GM23248 (cell line): ENCODE measurements at regions not wholly inside any gene's neighbourhood (a gene's known extent, or its start where the extent isn't known, plus 50 kb on each side); places are given as distances from the start of the nearest gene placed in this dataset.

Experiments used
- DNase-seq: peaks from one replicate; pipeline ENCODE4 v3.0.0-alpha.2; 2015
- H2AFZ ChIP-seq: fragments of 200-600 bp; sonication (generic); 2 replicates; pipeline ENCODE4 v1.6.1; 2016; ENCODE audit warnings: antibody characterized with exemption
- H3F3A ChIP-seq: fragments of 200-600 bp; sonication (generic); 2 replicates; pipeline ENCODE4 v1.6.1; 2016; ENCODE audit warnings: mild to moderate bottlenecking, antibody characterized with exemption, mixed run types; ENCODE audit not compliant: insufficient read depth
- H3K27ac ChIP-seq: fragments of 200-600 bp; sonication (generic); 2 replicates; pipeline ENCODE4 v1.5.1; 2016; ENCODE audit warnings: mild to moderate bottlenecking
- H3K27me3 ChIP-seq: fragments of 200-600 bp; sonication (generic); replicated peaks from 2 replicates; pipeline ENCODE4 v1.6.1; 2016; ENCODE audit warnings: mild to moderate bottlenecking; ENCODE audit not compliant: insufficient read depth
- H3K36me3 ChIP-seq: fragments of 200-600 bp; sonication (generic); 2 replicates; pipeline ENCODE4 v1.6.1; 2016; ENCODE audit warnings: low read depth, mild to moderate bottlenecking
- H3K4me1 ChIP-seq: fragments of 200-600 bp; sonication (generic); 2 replicates; pipeline ENCODE4 v1.6.1; 2016; ENCODE audit warnings: mild to moderate bottlenecking; ENCODE audit not compliant: insufficient read depth
- H3K4me2 ChIP-seq: fragments of 200-600 bp; sonication (generic); one replicate; pipeline ENCODE4 v1.6.1; 2016; ENCODE audit warnings: mild to moderate bottlenecking; ENCODE audit not compliant: unreplicated experiment
- H3K4me3 ChIP-seq: fragments of 200-600 bp; sonication (generic); 2 replicates; pipeline ENCODE4 v1.5.1; 2016; ENCODE audit warnings: mild to moderate bottlenecking
- H3K79me2 ChIP-seq: fragments of 200-600 bp; sonication (generic); 2 replicates; pipeline ENCODE4 v1.6.1; 2016; ENCODE audit warnings: mild to moderate bottlenecking; ENCODE audit not compliant: insufficient read depth
- H3K9ac ChIP-seq: fragments of 200-600 bp; sonication (generic); 2 replicates; pipeline ENCODE4 v1.6.1; 2016; ENCODE audit warnings: mild to moderate bottlenecking
- H3K9me2 ChIP-seq: fragments of 200-600 bp; sonication (generic); 2 replicates; pipeline ENCODE4 v1.6.1; 2016; ENCODE audit warnings: mixed run types, mild to moderate bottlenecking, moderate library complexity; ENCODE audit not compliant: insufficient read depth
- H3K9me3 ChIP-seq: fragments of 200-600 bp; sonication (generic); one replicate; pipeline ENCODE4 v1.6.1; 2017; ENCODE audit warnings: low read depth
- H4K20me1 ChIP-seq: fragments of 200-600 bp; sonication (generic); 2 replicates; pipeline ENCODE4 v1.6.0; 2016; ENCODE audit not compliant: insufficient read depth
- EZH2 ChIP-seq: fragments of 200-600 bp; sonication (generic); IDR thresholded peaks from 2 replicates; pipeline ENCODE4 v1.6.1; 2018; ENCODE audit warnings: antibody characterized with exemption, mild to moderate bottlenecking; ENCODE audit not compliant: insufficient read depth, poor library complexity, severe bottlenecking
- EZH2phosphoT487 ChIP-seq: fragments of 200-600 bp; sonication (generic); IDR thresholded peaks from 2 replicates; pipeline ENCODE4 v1.6.1; 2018; ENCODE audit warnings: antibody characterized with exemption, moderate library complexity, mild to moderate bottlenecking, low read depth; ENCODE audit not compliant: insufficient read depth
- WGBS, 2 experiments: methylation state at CpG; one replicate each; pipeline ENCODE4 v1.1.6; 2015 to 2017; ENCODE audit warnings: low lambda C conversion rate in 2 of 2, low coverage in 1 of 2; ENCODE audit errors: missing lambda C conversion rate in 2 of 2; 5-methylcytosine and 5-hydroxymethylcytosine counted together
- in situ Hi-C: fragments of 300-500 bp; cut with MboI; formaldehyde crosslinking; loops from 2 replicates; pipeline ENCODE4 v1.15.0; 2020

GRCh38 chr7:134374791-134375190 lies 58.1 kb upstream of the SLC35B4 start:
- Histone ChIP-seq H3K4me3 (no peak overlapping the region), H3K79me2 (no peaks in the 10 kb centered on the region), H3K4me2 (no peak overlapping the region), H3K27ac (no peak overlapping the region), H3K36me3 (no peaks in the 10 kb centered on the region), H2AFZ (no peak overlapping the region), H3K9me2 (no peaks in the 10 kb centered on the region), H3F3A (no peaks in the 10 kb centered on the region), H3K27me3 (no peaks in the 10 kb centered on the region), H3K4me1 (0 out of 2 replicates have a peak, but pooled peaks cover 3% of the 10 kb centered on the region), H3K9ac (no peak overlapping the region), H4K20me1 (no peaks in the 10 kb centered on the region), H3K9me3 (no peaks in the 10 kb centered on the region)
- TF ChIP-seq EZH2phosphoT487, result no peak
- no peak for TF ChIP-seq EZH2
- DNase-seq, result no peak
- WGBS, 2 experiments, result 71 to 81% methylated on average over 4 of the region's 4 CpGs
- in situ Hi-C loops, result no loop called here

- in situ Hi-C loops, result no loop called here
- DNase-seq, result no peak
- no peak overlapping the region for H3K4me2 ChIP-seq
- no peak for TF ChIP-seq EZH2phosphoT487
- TF ChIP-seq EZH2, result no peak
- H3K27me3 ChIP-seq, result no peaks in the 10 kb centered on the region
- H4K20me1 ChIP-seq, result no peaks in the 10 kb centered on the region
- no peak overlapping the region for H3K4me3 ChIP-seq
- H2AFZ ChIP-seq, result no peak overlapping the region
- H3K9me2 ChIP-seq, result no peaks in the 10 kb centered on the region
- no peaks in the 10 kb centered on the region for H3K79me2 ChIP-seq
- H3K9me3 ChIP-seq, result no peaks in the 10 kb centered on the region
- H3K9ac ChIP-seq, result no peak overlapping the region
- no peaks in the 10 kb centered on the region for H3K36me3 ChIP-seq
- no peaks in the 10 kb centered on the region for H3F3A ChIP-seq
- H3K4me1 ChIP-seq, result peaks cover 5% of the 10 kb centered on the region; the same call in 1 of the 2 replicates
- no peak overlapping the region for H3K27ac ChIP-seq
- 92 to 95% methylated on average over 1 of the region's 1 CpG for WGBS, 2 experiments
Observed at GRCh38 chr7:134374291-134374690, 57.6 kb upstream of the SLC35B4 start.

GRCh38 chr7:134372858-134373257 lies 56.1 kb upstream of the SLC35B4 start:
- Histone ChIP-seq H3K27me3 (no peaks in the 10 kb centered on the region), H3K79me2 (no peaks in the 10 kb centered on the region), H3K9ac (no peak overlapping the region), H3K4me1 (peaks cover 19% of the 10 kb centered on the region), H3K27ac (no peak overlapping the region), H4K20me1 (no peaks in the 10 kb centered on the region), H3K4me3 (no peak overlapping the region), H3K9me2 (no peaks in the 10 kb centered on the region), H3K4me2 (no peak overlapping the region), H3K36me3 (no peaks in the 10 kb centered on the region), H3K9me3 (no peaks in the 10 kb centered on the region), H2AFZ (no peak overlapping the region), H3F3A (no peaks in the 10 kb centered on the region; the same call in 1 of the 2 replicates)
- in situ Hi-C loops, result no loop called here
- WGBS, 2 experiments, result 90 to 91% methylated on average over 4 of the region's 4 CpGs
- TF ChIP-seq EZH2 (no peak), EZH2phosphoT487 (no peak)
- DNase-seq, result no peak

GRCh38 chr7:134371971-134372370 lies 55.2 kb upstream of the SLC35B4 start:
- H3K4me1 ChIP-seq, result peaks cover 20% of the 10 kb centered on the region
- no peak overlapping the region for H3K9ac ChIP-seq
- H4K20me1 ChIP-seq, result no peaks in the 10 kb centered on the region
- H3K79me2 ChIP-seq, result no peaks in the 10 kb centered on the region
- no peak overlapping the region for H3K4me2 ChIP-seq
- H3K9me2 ChIP-seq, result no peaks in the 10 kb centered on the region
- in situ Hi-C loops, result no loop called here
- H3K27me3 ChIP-seq, result no peaks in the 10 kb centered on the region
- no peaks in the 10 kb centered on the region for H3K36me3 ChIP-seq
- H3K4me3 ChIP-seq, result no peak overlapping the region
- DNase-seq, result no peak
- no peaks in the 10 kb centered on the region for H3K9me3 ChIP-seq
- no peak overlapping the region for H2AFZ ChIP-seq
- 43 to 50% methylated on average over 5 of the region's 5 CpGs for whole genome bisulfite sequencing, 2 experiments
- peaks cover under 1% of the 10 kb centered on the region for H3F3A ChIP-seq
- TF ChIP-seq EZH2 (no peak), EZH2phosphoT487 (no peak)
- no peak overlapping the region for H3K27ac ChIP-seq

- no peaks in the 10 kb centered on the region for H3K27me3 ChIP-seq
- no peak overlapping the region for H3K9ac ChIP-seq
- H3K79me2 ChIP-seq, result no peaks in the 10 kb centered on the region
- H3K4me1 ChIP-seq, result peaks cover 23% of the 10 kb centered on the region
- no peak overlapping the region for H3K4me2 ChIP-seq
- in situ Hi-C loops, result no loop called here
- H3K4me3 ChIP-seq, result no peak overlapping the region
- no peaks in the 10 kb centered on the region for H4K20me1 ChIP-seq
- no peak overlapping the region for H3K27ac ChIP-seq
- H3K9me2 ChIP-seq, result no peaks in the 10 kb centered on the region
- no peak for DNase-seq
- TF ChIP-seq EZH2 (no peak), EZH2phosphoT487 (no peak)
- no peak overlapping the region for H2AFZ ChIP-seq
- H3F3A ChIP-seq, result peaks cover 5% of the 10 kb centered on the region
- H3K9me3 ChIP-seq, result no peaks in the 10 kb centered on the region
- H3K36me3 ChIP-seq, result no peaks in the 10 kb centered on the region
- 86 to 87% methylated on average over 4 of the region's 4 CpGs for WGBS, 2 experiments
Observed at GRCh38 chr7:134371536-134371935, 54.8 kb upstream of the SLC35B4 start.
